Keratinocyte (primary cell): ENCODE measurements at regions not wholly inside any gene's neighbourhood (a gene's known extent, or its start where the extent isn't known, plus 50 kb on each side); places are given as distances from the start of the nearest gene placed in this dataset.

ENCODE experiments used
- DNase-seq: peaks from one replicate; pipeline ENCODE4 v3.0.0-alpha.2; 2011; ENCODE audit warnings: low read depth, missing footprints, low spot score
- FAIRE-seq: peaks from 2 replicates; lab custom pipeline; 2011; peaks lifted over from hg19 to GRCh38; lab: Jason Lieb, UNC
- H2AFZ ChIP-seq: 2 replicates; pipeline ENCODE4 v1.6.0; 2012; ENCODE audit warnings: low read length, control low read depth, inconsistent platforms; ENCODE audit not compliant: control insufficient read depth
- H3K27ac ChIP-seq: 2 replicates; pipeline ENCODE4 v1.5.1; 2011; ENCODE audit warnings: low read length; ENCODE audit not compliant: control insufficient read depth, insufficient read depth
- H3K27me3 ChIP-seq: 3 replicates; pipeline ENCODE4 v1.6.0; 2011; ENCODE audit warnings: low read length; ENCODE audit not compliant: control insufficient read depth, insufficient read depth; ENCODE audit errors: extremely low read depth
- H3K36me3 ChIP-seq, 2 experiments: 2 replicates in 1 of 2; 3 replicates in 1 of 2; pipeline ENCODE4 v1.5.1; 2011; ENCODE audit warnings: low read length in 2 of 2, mild to moderate bottlenecking in 1 of 2; ENCODE audit not compliant: control insufficient read depth in 2 of 2, insufficient read depth in 2 of 2; ENCODE audit errors: extremely low read depth in 1 of 2
- H3K4me1 ChIP-seq: 3 replicates; pipeline ENCODE4 v1.5.1; 2011; ENCODE audit warnings: low read length; ENCODE audit not compliant: control insufficient read depth, insufficient read depth; ENCODE audit errors: extremely low read depth
- H3K4me2 ChIP-seq: 3 replicates; pipeline ENCODE4 v1.6.0; 2011; ENCODE audit warnings: low read depth, low read length; ENCODE audit not compliant: control insufficient read depth, insufficient read depth; ENCODE audit errors: extremely low read depth
- H3K4me3 ChIP-seq, 3 experiments: fragments of 200-600 bp in 1 of 3; sonication (generic) in 1 of 3; 2 replicates in 2 of 3; 3 replicates in 1 of 3; pipeline ENCODE4 v1.5.1; 2011 to 2016; ENCODE audit warnings: low read length in 3 of 3, mild to moderate bottlenecking in 3 of 3, control low read depth in 2 of 3, inconsistent platforms in 1 of 3, low read depth in 1 of 3, mixed read lengths in 1 of 3, mixed run types in 1 of 3, moderate library complexity in 1 of 3; ENCODE audit not compliant: control insufficient read depth in 2 of 3, insufficient read depth in 2 of 3; ENCODE audit errors: extremely low read depth in 1 of 3
- H3K79me2 ChIP-seq: 2 replicates; pipeline ENCODE4 v1.6.0; 2012; ENCODE audit warnings: low read length; ENCODE audit not compliant: control insufficient read depth, insufficient read depth
- H3K9ac ChIP-seq: 3 replicates; pipeline ENCODE4 v1.6.0; 2011; ENCODE audit warnings: low read length; ENCODE audit not compliant: control insufficient read depth, insufficient read depth; ENCODE audit errors: extremely low read depth
- H3K9me1 ChIP-seq: 3 replicates; pipeline ENCODE4 v1.6.0; 2011; ENCODE audit warnings: low read length; ENCODE audit not compliant: control insufficient read depth, insufficient read depth; ENCODE audit errors: extremely low read depth
- H3K9me3 ChIP-seq: 2 replicates; pipeline ENCODE4 v1.5.1; 2012; ENCODE audit warnings: low read depth, low read length; ENCODE audit not compliant: control insufficient read depth
- H4K20me1 ChIP-seq: 3 replicates; pipeline ENCODE4 v1.6.0; 2011; ENCODE audit warnings: low read length; ENCODE audit not compliant: control insufficient read depth, insufficient read depth; ENCODE audit errors: extremely low read depth
- EZH2 ChIP-seq: IDR thresholded peaks from one replicate; pipeline ENCODE4 v1.6.1; 2012; ENCODE audit warnings: inconsistent platforms, mild to moderate bottlenecking, low read length, moderate library complexity
- dilution Hi-C: fragments of 300-500 bp; cut with MboI; formaldehyde crosslinking; loops from one replicate; pipeline ENCODE4 v1.7.0; 2020; ENCODE audit warnings: low sequenced_read_pairs; ENCODE audit not compliant: extremely low pct_ligation_motif_present
- TF ChIP-seq, protein P1 (sequence below), 3 experiments: IDR thresholded peaks in 1 of 3; conservative IDR thresholded peaks in 1 of 3; optimal IDR thresholded peaks in 1 of 3; 2 replicates in 2 of 3; 3 replicates in 1 of 3; pipeline versions ENCODE3 to v1.5.1; 2011; ENCODE audit warnings: low read length in 3 of 3, mild to moderate bottlenecking in 3 of 3, moderate library complexity in 2 of 3, control low read depth in 1 of 3, inconsistent platforms in 1 of 3; ENCODE audit not compliant: insufficient read depth in 2 of 3; ENCODE audit errors: extremely low read depth in 1 of 3

DNA sequence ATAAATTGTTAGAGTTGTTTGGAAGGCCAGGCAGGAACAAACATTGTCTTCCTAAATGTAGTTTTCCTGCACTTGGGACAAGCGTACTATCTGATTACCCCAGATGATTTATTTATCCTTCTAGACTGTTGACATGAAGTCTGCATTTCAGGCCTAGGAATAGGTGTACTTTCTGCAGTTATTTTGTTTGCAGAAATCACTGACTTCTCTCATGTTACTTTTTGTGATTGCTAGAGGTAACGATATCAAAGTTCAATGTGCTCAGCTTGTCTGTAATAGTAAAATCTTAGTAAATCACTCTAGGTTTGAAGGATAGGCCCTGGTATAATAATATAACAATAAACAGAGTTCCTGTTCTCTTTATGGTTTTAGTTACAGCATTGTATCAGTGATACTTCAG lies 75.4 kb upstream of the HDAC9 start:
- no peak overlapping the region for H3K27ac ChIP-seq
- FAIRE-seq (no peak), DNase-seq (no peak)
- TF ChIP-seq EZH2 = no peak
- TF ChIP-seq, protein P1, sequence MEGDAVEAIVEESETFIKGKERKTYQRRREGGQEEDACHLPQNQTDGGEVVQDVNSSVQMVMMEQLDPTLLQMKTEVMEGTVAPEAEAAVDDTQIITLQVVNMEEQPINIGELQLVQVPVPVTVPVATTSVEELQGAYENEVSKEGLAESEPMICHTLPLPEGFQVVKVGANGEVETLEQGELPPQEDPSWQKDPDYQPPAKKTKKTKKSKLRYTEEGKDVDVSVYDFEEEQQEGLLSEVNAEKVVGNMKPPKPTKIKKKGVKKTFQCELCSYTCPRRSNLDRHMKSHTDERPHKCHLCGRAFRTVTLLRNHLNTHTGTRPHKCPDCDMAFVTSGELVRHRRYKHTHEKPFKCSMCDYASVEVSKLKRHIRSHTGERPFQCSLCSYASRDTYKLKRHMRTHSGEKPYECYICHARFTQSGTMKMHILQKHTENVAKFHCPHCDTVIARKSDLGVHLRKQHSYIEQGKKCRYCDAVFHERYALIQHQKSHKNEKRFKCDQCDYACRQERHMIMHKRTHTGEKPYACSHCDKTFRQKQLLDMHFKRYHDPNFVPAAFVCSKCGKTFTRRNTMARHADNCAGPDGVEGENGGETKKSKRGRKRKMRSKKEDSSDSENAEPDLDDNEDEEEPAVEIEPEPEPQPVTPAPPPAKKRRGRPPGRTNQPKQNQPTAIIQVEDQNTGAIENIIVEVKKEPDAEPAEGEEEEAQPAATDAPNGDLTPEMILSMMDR (optimal IDR thresholded peaks at IDR 0.05 in 1 of 3, IDR thresholded peaks at IDR 0.05 in 1 of 3, conservative IDR thresholded peaks at IDR 0.05 in 1 of 3; ENCODE audit: extremely low read depth in 1 of 3, insufficient read depth in 2 of 3, low read length in 3 of 3) = no peak
- dilution Hi-C loops = no loop called here
- H4K20me1 ChIP-seq = no peaks in the 10 kb centered on the region
- H3K4me2 ChIP-seq = no peak overlapping the region
- H3K4me3 ChIP-seq = no peak overlapping the region
- no peak overlapping the region for H3K9ac ChIP-seq
- H3K79me2 ChIP-seq = no peaks in the 10 kb centered on the region
- H3K4me1 ChIP-seq = peaks cover 7% of the 10 kb centered on the region
- no peak overlapping the region for H2AFZ ChIP-seq
- H3K9me3 ChIP-seq = no peaks in the 10 kb centered on the region
- H3K9me1 ChIP-seq = no peaks in the 10 kb centered on the region
- no peaks in the 10 kb centered on the region for H3K36me3 ChIP-seq
- no peaks in the 10 kb centered on the region for H3K27me3 ChIP-seq

DNA sequence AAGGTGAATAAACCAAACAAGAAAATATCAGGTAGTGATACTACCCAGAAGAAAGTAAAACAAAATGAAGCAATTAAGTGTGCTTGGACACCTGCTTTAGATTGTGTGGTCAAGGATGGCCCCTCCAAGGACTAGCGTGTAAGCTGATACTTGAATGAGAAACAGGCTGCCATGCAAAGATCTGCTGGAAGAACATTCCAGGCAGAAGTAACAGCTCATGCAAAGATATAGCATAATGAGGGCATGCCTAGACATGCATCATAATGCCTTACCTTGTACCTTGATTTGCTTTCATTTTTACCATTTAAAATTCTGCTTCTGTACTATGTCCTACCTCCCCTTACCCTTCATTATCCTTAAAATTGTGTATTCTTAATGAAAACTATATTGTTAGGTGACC lies 74.8 kb upstream of the HDAC9 start:
- Histone ChIP-seq H3K27me3 (no peaks in the 10 kb centered on the region), H3K9me1 (no peaks in the 10 kb centered on the region), H3K36me3 (no peaks in the 10 kb centered on the region), H3K9ac (no peak overlapping the region), H3K9me3 (no peaks in the 10 kb centered on the region), H4K20me1 (no peaks in the 10 kb centered on the region), H3K4me3 (no peak overlapping the region), H3K4me1 (peaks cover 7% of the 10 kb centered on the region), H3K4me2 (peak overlapping the region; percentile 1), H3K79me2 (no peaks in the 10 kb centered on the region), H3K27ac (no peak overlapping the region), H2AFZ (peak overlapping the region; percentile 53)
- peak; percentile 49 for DNase-seq
- FAIRE-seq = peak; percentile 95
- no peak for TF ChIP-seq EZH2
- dilution Hi-C loops = no loop called here

DNA sequence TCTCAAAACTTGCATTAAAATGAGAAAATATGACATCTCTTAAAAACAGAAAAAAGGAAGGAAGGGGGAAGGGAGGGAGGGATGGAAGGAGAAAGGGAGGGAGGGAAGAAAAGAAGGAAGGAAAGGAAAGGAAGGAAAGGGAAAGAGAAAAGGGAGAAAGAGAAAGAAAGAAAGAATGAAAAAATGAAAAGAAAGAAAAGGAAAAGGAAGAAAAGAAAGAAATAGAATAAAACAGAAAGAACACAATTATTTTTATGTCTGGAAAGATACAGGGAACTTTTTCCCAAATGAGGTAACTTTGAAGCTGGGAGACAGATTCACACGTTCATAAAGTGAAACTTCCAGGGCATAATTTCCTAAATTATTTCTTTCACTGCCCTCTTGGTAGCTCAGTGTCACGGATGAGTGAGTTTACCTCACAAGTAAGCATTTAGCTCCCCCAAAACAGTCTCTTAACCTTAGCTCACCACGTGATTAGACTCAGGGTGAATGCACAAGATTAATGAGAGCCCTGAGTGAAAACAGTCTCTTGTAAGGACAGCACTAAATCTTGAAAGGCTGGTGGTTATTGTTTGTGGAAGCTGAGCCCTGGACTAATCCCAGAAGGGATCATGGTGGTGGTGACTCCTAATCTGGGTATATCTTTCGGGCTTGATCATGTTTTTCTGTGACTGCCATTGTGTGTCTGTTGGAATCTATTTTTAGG lies 74.1 kb upstream of the HDAC9 start:
- dilution Hi-C loops = no loop called here
- no peak for DNase-seq
- H3K36me3 ChIP-seq = no peaks in the 10 kb centered on the region
- TF ChIP-seq EZH2 = no peak
- TF ChIP-seq, protein P1 (optimal IDR thresholded peaks at IDR 0.05 in 1 of 3, IDR thresholded peaks at IDR 0.05 in 1 of 3, conservative IDR thresholded peaks at IDR 0.05 in 1 of 3; ENCODE audit: extremely low read depth in 1 of 3, insufficient read depth in 2 of 3, low read length in 3 of 3) = no peak
- no peaks in the 10 kb centered on the region for H4K20me1 ChIP-seq
- H3K4me2 ChIP-seq = no peak overlapping the region
- peak overlapping the region; percentile 90 for H2AFZ ChIP-seq
- H3K79me2 ChIP-seq = no peaks in the 10 kb centered on the region
- no peak overlapping the region for H3K4me3 ChIP-seq
- H3K27me3 ChIP-seq = no peaks in the 10 kb centered on the region
- H3K9me3 ChIP-seq = no peaks in the 10 kb centered on the region
- FAIRE-seq = no peak
- no peak overlapping the region for H3K9ac ChIP-seq
- H3K9me1 ChIP-seq = no peaks in the 10 kb centered on the region
- peaks cover 9% of the 10 kb centered on the region for H3K4me1 ChIP-seq
- H3K27ac ChIP-seq = no peak overlapping the region
